ENCODE measurements at regions not wholly inside any gene's neighbourhood (a gene's known extent, or its start where the extent isn't known, plus 50 kb on each side); places are given as distances from the start of the nearest gene placed in this dataset.

DNA sequence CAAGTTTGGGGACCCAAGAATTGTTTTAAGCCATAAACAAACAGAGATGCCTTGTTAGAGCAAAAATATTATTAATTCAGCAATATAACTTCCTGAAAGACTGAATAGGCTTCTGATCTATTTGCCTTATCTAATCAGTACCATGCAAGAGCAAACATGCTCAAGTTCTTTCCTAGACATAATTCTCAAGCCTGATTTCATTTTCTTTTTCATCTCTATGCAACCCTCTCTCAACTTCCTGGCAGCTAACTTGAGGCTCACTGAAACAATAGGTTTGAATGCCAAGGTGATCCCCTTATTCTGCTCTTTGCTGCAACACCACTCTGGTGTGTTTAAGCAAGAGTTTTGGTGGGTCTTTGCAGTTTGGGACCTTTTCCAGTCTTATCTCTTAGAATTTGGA lies 230.9 kb upstream of the CD96 start:
- DNase-seq (ENCODE audit: low spot score) (no peak), ATAC-seq (no peak)

DNA sequence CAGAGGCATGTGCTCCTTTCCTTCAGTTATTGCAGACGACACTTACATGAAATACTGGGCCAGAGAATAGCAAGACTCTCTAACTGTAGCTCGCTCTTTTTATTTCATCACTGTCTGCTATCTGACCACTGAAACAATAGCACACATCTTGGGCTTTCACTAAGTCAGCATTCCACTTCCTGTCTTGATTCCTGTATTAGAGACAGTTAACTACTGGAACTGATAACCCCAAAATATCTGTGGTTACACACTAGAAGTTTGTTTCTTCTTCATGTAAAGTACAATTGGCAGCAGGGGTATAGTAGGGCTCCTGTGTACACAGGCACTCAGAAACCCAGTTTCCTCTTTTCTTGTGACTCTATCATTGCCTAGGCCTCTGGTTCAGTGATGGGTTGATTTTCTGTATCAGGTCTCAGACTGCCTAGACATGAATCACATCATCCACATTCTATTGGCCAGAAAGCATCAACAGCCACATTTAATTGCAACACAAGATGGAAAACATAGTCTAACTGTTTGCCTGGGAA lies 230.2 kb upstream of the CD96 start:
- ATAC-seq, result no peak
- DNase-seq (ENCODE audit: low spot score), result no peak

DNA sequence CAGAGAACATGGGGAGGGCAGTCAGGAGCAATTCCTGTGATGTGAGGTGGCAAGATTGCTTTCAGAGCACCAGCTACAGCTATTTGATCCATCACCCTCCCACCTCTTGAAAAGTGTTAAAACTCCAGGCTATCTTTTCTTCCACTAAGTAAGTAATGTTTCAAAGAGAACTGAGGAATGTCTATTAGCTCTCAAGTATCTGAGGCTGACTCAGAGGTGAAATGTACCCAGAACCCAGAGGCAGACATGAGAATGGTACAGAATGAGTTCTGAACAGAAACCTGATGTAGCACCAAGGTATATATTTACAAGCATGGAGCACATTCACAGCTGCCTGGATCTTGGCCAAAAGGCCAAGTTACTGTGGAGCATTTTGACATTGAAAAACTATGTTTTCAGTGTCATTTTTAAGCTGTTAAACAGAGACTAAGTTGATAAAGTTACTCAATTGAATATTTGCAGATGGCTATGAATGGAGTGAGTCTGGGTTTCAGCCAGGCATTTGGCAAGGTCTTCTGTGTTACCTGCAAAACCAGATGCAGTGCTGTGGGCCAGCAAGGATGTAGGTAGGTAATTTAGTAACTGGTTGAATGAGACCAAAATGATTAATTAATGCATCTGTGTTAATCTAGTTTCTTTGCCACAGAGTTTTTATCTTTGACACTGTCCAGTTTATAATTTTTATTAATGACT lies 227.7 kb upstream of the CD96 start:
- DNase-seq (ENCODE audit: low spot score) (peak; percentile 51), ATAC-seq (peak; percentile 78)

DNA sequence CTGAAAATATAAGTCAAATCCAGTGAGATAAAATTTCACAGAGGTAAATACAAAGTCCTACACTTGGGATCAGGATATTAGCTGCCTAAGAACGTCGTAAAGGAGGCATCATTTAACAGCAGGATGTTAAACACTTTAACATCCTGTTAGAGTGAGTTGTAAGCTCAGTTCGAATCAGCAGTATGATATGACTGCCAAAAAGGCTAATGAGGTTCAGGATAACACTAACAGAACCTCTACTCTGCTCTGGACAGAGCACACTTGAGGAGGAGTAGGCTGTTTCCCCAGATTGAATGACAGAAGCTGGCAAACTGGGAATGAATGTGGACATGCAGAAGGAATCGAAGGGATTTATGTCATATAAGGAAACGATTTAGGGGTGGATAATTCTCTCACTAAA lies 227.1 kb upstream of the CD96 start:
- DNase-seq (ENCODE audit: low spot score), result no peak
- no peak for ATAC-seq

DNA sequence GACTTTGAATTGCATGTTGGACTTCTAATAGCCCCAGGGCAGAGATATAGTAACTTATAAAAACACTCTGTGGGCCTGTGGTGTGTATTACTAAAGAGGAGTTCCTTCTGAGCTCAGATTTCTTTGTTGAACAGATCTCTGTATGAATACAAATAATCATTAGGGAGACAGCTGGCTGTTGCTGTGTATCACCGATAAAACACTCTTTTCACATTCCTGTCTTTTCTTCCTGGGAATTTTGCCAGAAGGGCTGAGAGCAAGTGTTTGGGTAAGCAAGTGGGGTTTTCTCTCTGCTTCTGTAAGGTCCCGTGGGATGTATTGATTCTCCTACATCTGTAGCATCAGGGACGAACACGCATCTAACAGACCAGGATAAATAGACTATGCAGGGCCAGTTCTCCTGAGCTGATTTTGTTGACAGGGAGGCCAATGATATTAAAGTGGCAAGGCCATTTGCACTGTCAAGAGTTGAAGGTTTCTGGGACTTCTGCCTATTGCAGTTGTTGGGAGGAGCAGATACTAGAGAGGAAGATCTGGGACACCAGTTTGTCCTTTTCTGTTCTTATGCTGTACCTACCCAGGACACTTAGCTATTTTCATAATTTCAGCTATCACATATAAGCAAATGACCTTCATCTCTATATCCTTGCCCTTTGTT lies 225.9 kb upstream of the CD96 start:
- DNase-seq (ENCODE audit: low spot score) (no peak), ATAC-seq (no peak)

DNA sequence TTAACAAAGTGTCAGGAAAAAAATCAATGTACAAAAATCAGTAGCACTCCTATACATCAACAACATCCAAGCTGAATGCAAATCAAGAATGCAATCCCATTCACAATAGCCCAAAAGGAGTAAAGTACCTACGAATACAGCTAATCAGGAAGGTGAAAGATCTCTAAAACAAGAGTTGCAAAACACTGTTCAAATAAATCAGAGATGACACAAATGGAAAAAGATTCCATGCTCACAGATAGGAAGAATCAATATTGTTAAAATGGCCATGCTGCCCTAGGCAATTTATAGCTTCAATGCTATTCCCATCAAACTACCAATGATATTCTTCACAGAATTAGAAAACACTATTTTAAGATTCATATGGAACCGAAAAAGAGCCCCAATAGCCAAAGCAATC lies 223.7 kb upstream of the CD96 start:
- DNase-seq (ENCODE audit: low spot score) (no peak), ATAC-seq (peak; percentile 65)

DNA sequence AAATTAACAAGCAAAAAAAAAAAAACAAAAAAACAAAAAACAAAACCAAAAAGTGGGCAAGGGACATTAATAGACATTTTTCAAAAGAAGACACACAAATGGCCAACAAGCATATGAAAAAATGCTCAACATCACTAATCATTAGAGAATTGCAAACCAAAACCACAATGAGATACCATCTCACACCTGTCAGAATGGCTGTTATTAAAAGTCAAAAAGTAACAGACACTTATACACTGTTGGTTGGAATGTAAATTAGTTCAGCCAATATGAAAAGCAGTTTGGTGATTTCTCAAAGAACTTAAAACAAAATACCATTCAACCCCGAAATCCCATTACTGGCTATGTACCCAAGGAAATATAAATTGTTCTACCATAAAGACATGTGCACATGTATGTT lies 222.4 kb upstream of the CD96 start:
- ATAC-seq, result no peak
- no peak for DNase-seq (ENCODE audit: low spot score)

DNA sequence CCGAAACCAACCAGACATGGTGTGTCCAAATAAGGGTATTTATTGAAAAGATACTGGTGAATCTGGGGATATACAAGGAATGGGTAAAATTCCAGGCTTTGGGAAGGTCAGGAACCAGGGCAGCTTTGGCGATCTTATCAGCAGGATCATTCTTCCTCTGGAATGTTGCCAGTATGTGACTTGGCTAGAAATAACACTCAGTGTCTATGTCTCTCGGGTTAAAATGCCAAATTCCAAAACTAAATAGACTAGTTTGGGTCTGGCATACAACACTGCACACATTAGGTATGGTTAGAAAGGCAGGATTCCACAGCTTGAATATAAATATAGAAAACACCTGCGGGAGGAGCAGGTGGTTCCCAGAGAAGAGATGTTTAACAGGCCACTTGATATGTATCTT lies 220.2 kb upstream of the CD96 start:
- ATAC-seq (peak; percentile 89), DNase-seq (ENCODE audit: low spot score) (peak; percentile 46)

DNA sequence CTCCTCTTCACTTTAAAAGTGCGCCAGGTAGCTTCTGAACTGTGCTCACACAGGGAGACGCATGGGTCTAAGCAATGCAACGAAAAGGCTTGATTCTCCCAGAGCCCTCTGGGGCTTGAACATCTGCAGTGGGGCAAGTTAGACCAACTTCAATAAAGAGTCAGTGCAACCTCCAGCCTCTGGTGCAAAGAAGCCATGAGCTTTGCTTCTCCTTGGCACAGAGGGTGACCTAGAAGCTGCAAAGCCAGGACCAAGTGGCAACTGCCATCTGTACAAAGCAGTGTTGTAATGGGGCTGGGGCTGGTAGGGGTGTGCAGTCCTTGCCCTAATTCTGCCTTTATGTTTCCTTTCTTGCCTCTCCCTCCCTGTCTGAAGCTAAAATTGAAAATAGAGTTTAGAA lies 219.0 kb upstream of the CD96 start:
- ATAC-seq (no peak), DNase-seq (ENCODE audit: low spot score) (no peak)

DNA sequence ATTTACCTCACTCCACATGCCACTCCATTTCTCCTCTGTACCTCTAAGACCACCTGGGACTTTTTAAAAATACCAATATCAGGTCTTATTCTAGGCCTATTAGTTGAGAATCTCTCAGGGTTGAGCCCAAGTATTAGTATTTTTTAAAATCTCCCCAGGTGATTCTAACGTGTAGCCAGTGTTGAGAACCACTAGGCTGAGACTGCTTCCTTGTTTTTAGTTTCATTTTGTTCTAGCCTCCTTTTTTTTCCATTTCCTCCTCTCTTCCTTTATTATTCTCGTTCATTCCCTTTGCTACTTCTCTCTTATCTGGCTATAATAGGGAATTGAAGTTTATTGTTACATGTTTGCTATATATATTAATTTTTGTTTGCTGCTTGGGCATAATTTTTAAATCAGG lies 217.8 kb upstream of the CD96 start:
- ATAC-seq, result no peak
- no peak for DNase-seq (ENCODE audit: low spot score)

DNA sequence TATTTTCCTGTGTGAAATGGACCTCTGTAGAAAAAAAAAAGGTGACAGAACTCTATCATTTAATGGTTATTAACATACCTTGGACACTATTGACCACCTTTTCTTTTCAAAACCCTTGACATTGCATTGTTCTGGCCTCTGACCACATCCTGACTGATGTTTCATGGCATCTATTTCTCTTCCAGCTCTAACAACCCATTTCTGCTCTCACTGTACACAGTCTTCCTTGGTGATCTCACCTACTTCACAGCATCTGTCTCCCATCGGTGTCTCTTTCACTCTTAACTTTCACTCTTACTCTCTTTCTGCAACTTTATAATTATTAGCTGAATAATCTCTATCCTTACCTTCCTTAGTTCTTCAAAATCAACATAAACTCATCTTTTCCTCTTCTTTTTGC lies 217.4 kb upstream of the CD96 start:
- DNase-seq (ENCODE audit: low spot score), result no peak
- ATAC-seq, result no peak

DNA sequence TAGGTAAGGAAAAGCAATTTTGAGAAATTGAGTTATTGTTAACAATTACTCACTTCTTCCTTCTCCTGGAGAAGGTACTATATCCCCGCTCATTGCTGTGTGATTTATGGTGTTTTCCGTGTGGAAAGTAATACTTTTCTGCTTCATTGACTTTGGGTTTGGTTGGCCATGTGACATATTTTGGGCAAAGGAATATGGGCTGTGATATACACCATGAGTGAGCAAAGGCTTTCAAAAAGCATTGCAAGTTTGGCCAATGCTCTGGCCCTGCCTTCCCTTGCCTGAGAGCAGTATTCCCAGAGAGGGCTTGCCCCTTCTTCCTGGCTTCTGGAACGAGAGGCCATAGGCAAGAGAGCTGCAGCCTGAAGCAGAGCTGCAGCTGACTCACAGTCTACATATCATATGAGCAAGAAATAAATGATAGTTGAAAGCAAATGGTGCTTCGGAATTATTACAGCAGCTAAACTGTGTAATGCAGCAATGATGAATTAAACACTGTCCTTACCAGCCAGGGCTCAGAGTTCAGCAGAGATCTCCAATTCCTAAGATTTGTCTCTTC lies 216.8 kb upstream of the CD96 start:
- ATAC-seq (no peak), DNase-seq (ENCODE audit: low spot score) (no peak)

DNA sequence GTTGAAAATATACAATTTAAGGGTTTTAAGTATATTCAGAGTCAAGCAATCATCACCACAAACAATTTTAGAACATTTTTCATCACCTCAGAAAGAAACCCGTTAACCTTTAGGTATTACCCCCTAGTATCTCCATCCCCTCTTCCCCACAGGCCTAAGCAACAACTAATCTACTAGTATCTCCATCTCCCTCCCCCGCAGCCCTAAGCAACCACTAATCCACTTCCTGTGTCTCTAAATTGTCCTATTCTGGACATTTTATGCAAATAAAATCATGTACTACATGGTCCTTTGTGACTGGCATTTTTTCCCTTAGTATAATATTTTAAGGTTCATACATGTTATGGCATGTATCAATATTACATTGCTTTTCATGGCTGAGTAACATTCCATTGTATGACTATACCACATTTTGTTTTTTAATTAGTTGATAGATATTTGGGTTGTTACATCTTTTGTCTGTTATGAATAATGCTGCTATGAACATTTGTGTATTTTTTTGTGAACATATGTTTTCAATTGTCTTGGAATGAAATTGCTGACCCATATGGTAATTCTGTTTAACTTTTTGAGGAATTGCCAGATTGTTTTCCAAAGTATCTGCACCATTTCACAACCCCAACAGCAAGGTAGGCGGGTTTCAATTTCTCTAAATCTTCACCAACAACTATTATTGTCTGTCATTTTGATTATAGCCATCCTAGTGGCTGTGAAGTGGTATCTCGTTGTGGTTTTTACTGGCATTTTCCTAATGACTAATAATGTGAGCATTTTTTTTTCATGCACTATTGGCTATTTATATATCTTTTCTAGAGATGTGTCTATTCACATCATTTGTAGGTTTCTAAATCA lies 215.6 kb upstream of the CD96 start:
- ATAC-seq, result no peak
- DNase-seq (ENCODE audit: low spot score), result no peak

DNA sequence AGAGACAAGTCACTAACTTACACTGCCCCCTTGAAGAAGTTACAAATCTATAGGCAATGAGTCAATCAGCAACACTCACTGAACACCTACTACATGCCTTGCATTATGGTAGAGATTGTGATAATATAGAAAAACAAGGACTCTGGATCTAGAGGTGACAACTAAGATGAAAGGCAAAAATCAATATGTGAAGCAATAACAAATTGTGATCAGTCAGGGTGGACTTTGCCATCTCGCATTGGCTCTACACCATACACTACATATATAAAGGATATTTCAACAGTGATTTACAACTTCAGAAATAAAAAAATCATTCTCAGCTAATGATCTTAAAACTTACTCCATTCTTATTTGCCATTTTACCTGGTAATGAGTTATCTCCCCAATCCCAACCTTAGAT lies 210.7 kb upstream of the CD96 start:
- no peak for ATAC-seq
- DNase-seq (ENCODE audit: low spot score), result no peak

DNA sequence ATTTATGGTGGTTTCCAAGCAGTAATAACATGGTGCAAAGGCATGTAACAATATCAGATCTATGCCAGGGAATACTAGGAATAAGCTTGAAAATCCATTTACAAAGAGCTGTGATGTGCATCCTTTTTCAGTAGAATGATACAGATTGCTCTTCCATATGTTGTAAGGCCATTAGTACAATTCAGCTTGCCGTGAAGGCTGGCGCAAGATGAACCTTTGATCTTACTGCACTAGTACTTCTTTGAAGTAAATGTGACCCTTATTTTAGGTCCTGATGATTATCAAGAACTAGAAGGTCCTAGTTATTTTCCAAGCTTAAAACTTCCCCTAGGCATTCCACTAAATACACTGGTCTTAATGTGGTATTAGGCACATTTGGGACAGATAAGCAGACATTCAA lies 210.1 kb upstream of the CD96 start:
- no peak for DNase-seq (ENCODE audit: low spot score)

DNA sequence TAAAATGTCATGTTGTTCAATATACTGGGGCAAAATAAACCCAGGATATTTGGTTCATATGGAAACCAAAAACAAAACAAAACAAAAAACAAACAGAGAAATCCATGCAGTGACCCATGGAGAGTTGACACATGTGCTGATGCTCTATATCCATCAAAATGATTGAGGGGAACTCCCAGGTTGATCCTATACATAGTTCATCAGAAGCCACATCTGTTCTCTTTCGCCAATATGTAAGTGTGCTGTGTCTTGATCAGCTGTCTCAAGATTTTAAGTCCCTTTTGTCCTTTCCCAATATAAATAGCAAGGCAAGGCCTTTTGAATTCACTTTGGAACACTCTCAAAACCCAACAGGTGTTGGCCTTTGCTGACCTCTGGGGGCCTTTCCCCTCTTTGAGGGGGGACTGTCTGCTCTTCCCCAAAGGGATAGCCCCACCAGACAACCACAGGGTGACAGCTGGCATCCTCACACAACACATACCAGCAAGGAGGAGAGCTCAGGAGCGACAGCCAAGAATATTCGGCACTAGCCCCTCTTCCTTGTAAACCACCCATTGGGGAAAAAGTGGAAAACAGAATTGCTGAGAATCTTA lies 209.4 kb upstream of the CD96 start:
- no peak for DNase-seq (ENCODE audit: low spot score)
- ATAC-seq, result no peak

More for the DNA sequence above, 210.1 kb upstream of the CD96 start:
- no peak for ATAC-seq

DNA sequence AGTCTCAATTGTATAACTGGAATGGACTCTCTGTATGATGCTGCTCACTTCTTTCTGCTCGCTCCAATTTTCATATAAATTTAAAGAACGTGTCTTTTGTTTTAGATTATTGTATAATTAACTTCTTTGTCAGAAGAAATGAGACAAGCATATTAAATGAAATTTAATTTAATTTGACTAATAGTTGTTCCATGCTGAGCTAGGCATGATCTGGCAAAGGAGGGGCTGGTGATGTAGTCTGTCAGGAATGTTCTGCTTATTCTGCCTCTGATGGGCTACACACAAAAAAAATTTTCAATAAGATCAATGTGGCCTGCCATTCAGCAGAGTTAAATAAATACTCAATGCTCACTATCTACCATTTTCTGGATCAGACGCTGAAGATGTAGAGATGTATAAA lies 208.4 kb upstream of the CD96 start:
- ATAC-seq (no peak), DNase-seq (ENCODE audit: low spot score) (no peak)

DNA sequence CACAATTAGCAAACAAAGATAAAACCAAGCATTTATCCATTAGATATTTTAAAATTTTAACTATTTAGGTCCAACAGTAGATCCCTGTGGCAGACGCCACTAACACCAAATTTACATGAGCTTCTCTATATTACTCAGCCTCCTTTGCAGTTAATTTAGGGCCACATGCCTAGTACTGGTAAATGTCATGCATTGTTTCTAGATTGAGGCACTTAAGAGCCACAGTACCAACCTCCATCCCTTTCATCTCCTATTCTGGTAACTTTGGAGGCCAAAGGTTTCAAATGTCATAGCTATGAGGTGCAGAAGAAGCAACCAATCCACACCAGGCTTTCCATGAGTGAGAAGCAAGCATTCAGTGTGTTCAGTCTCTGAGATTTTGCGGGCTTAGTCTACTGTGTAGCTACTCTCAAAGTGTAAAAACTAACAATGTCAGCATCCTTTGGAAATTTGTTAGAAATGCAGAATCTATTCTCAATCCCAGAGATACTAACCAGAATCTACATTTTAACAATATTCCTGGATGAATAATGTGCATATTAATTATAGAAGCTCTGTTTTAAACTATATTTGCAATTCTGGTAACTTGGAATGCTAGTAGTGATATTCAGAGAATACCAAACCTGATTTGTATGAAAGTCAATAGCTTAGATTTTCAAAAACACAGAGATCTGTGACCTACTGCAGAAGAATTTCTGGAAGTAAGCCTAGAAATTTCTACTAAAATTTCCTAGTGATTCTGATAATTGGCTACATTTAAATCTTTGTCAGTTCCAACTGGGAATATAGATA lies 206.3 kb upstream of the CD96 start:
- DNase-seq (ENCODE audit: low spot score), result no peak
- no peak for ATAC-seq

DNA sequence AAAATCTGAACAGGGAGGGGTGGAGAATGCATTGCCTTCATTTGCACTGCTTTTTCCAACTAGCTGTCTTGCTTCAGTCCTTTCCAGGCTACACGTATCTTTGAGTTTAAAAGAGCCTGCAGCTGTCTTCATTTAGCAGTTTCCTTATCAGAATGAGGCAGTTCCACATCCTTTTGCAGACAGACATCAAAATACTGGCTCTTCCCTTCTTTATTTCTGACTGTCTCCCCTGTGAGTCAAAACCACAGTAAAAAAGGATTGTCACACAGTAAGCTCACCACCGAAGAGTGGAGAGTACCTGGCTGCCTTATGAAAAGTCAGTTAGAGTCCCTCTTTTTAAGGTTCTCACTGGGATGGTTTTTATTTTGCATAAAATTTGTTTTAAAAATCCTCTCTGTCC lies 205.5 kb upstream of the CD96 start:
- DNase-seq (ENCODE audit: low spot score) (no peak), ATAC-seq (no peak)

DNA sequence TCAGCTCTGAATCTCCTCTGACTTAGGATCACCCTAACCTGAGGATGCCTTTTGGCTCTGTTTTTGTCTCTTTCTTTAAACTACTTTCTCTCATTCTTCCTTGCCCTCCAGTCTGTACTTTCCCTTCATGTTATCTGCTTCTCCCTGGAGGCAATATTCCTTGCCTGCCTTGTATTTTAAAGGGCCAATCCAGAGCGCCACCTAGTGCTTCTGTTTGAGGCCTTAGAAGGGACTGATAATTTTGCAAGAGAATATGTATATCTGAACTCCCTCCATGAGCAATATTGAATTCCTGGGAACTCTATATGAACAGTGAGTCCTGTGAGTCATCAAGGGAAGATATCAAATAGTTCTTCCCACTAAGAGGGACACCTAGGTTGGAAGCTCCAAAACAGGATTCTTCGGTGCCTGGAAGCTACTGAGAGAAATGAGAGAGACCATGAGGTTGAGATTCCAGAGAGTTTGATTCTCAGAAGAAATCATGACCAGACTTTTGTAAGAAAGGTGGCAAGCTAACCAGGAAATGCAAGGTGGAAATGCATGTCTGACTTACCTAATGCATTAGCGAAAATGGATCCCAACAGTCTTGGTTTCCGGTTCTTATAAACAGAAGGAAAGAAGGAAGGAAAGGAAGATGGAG lies 203.8 kb upstream of the CD96 start:
- peak; percentile 62 for DNase-seq (ENCODE audit: low spot score)
- ATAC-seq, result peak; percentile 96
